CD4-positive, alpha-beta memory T cell (primary cell): ENCODE measurements at regions not wholly inside any gene's neighbourhood (a gene's known extent, or its start where the extent isn't known, plus 50 kb on each side); places are given as distances from the start of the nearest gene placed in this dataset.
A peak's percentile ranks its signal among the peaks of the same experiment; 100 is the strongest.

Experiments
- CTCF ChIA-PET: fragments of 350-600 bp; sonication (Branson Sonifier 250); formaldehyde crosslinking; loops from one replicate; lab custom pipeline; 2021; ENCODE audit warnings: inconsistent platforms; ENCODE audit not compliant: partially characterized antibody; lab: Charles Lee
- POLR2A ChIA-PET: fragments of 350-600 bp; sonication (Branson Sonifier 250); formaldehyde crosslinking; loops from one replicate; lab custom pipeline; 2021; ENCODE audit not compliant: partially characterized antibody; lab: Charles Lee
- DNase-seq, 5 donors: peaks; one replicate each; pipeline versions ENCODE4 v3.0.0 to v3.0.0-alpha.2; 2020 to 2022; ENCODE audit warnings: mixed read lengths in 1 of 5
- H3K27ac ChIP-seq: one replicate; pipeline ENCODE4 v1.7.0; 2013; ENCODE audit warnings: low read depth, low read length
- H3K27me3 ChIP-seq: 2 replicates; pipeline ENCODE4 v1.7.0; 2013; ENCODE audit warnings: mild to moderate bottlenecking, low read length, moderate library complexity; ENCODE audit not compliant: insufficient read depth
- H3K36me3 ChIP-seq: 2 replicates; pipeline ENCODE4 v1.7.0; 2013; ENCODE audit warnings: mild to moderate bottlenecking, low read length, moderate library complexity; ENCODE audit not compliant: insufficient read depth
- H3K4me1 ChIP-seq: 2 replicates; pipeline ENCODE4 v1.7.0; 2013; ENCODE audit warnings: mild to moderate bottlenecking, low read length, moderate library complexity; ENCODE audit not compliant: insufficient read depth
- H3K4me3 ChIP-seq, 2 donors: one replicate each; pipeline ENCODE4 v1.7.0; 2013; ENCODE audit warnings: low read length in 2 of 2, mild to moderate bottlenecking in 1 of 2
- H3K9me3 ChIP-seq, 2 donors: one replicate each; pipeline ENCODE4 v1.7.0; 2013; ENCODE audit warnings: low read length in 2 of 2, control low read depth in 1 of 2; ENCODE audit not compliant: control insufficient read depth in 1 of 2
- H3K27ac Mint-ChIP-seq, 7 donors: one replicate each; pipeline ENCODE4 v1.8.0; 2020 to 2021; ENCODE audit warnings: mixed read lengths in 7 of 7, mild to moderate bottlenecking in 6 of 7, inconsistent platforms in 3 of 7, moderate library complexity in 3 of 7
- H3K27me3 Mint-ChIP-seq, 2 donors: one replicate each; pipeline ENCODE4 v1.8.0; 2020 to 2021; ENCODE audit warnings: mixed read lengths in 2 of 2
- H3K36me3 Mint-ChIP-seq, 2 donors: one replicate each; pipeline ENCODE4 v1.8.0; 2020 to 2021; ENCODE audit warnings: mixed read lengths in 2 of 2, inconsistent platforms in 1 of 2, mild to moderate bottlenecking in 1 of 2
- H3K4me1 Mint-ChIP-seq, 4 donors: one replicate each; pipeline ENCODE4 v1.8.0; 2020 to 2021; ENCODE audit warnings: mixed read lengths in 4 of 4, mild to moderate bottlenecking in 1 of 4
- H3K4me3 Mint-ChIP-seq, 8 donors: one replicate each; pipeline ENCODE4 v1.8.0; 2020 to 2021; ENCODE audit warnings: mixed read lengths in 8 of 8, mild to moderate bottlenecking in 7 of 8, moderate library complexity in 6 of 8, inconsistent platforms in 3 of 8
- H3K9me3 Mint-ChIP-seq, 8 donors: one replicate each; pipeline ENCODE4 v1.8.0; 2020 to 2021; ENCODE audit warnings: mixed read lengths in 8 of 8, mild to moderate bottlenecking in 5 of 8, inconsistent platforms in 3 of 8, moderate library complexity in 1 of 8
- intact Hi-C: fragments of 100-400 bp; cut with micrococcal nuclease; formaldehyde crosslinking; loops from one replicate; pipeline ENCODE4 v1.15.1; 2023

DNA sequence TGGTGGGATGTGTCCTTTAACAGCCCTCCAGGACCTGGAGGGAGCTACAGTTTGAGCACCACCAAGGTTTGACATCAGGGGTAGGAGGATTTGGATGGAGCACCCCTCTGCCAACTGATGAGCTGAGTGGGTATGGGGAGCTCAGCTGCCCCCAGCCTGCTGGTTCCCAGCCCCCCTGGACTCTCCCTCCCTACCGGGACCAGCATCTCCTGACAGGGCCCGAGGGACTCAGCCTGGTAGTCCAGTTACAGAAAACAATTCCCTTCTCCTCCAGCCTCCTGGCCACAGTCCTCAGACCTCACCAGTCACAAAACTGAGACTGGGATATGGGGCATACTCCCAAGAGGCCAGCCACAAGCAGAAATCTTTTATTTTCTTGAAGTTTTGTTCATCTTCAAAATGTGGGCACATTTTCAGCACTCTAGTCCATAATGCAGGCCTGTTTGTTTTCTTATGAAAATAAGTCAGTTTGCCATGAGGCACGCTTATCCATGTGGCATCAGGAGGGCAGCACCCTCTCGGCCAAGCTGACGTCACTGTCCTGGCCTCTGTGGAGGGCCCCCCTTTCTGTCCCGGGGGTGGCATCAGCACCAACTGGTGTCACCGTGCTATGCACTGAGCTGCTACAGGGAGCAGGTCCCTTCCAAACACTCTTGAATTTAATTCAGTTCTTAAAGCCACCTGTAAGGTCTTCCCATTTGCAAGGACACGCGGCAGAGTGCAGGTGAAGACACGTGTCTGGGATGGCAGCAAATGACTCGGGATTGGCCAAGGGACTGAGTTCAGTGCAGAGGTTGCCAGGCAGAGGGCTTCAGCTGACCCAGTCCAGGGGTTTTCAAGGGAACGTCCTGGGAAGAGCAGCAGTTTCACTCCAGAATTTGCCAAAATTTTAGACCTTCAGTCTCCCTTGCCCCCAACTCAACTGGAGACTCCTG lies 187.6 kb downstream of the GADD45G start:
- Histone ChIP-seq H3K9me3 (no peaks in the 10 kb centered on the region), H3K4me3 (no peak overlapping the region), H3K4me1 (no peaks in the 10 kb centered on the region), H3K36me3 (no peaks in the 10 kb centered on the region), H3K27me3 (no peaks in the 10 kb centered on the region), H3K27ac (no peak overlapping the region)
- Mint-ChIP-seq H3K4me3 (no peak overlapping the region), H3K36me3 (no peaks in the 10 kb centered on the region), H3K27me3 (no peaks in the 10 kb centered on the region), H3K9me3 (peaks cover 0 to 1% (median 0%) of the 10 kb centered on the region in 8 donors), H3K4me1 (peaks cover 0 to 4% (median 1%) of the 10 kb centered on the region in 4 donors), H3K27ac (peak overlapping the region in 1 of 7 donors; percentile 53)
- intact Hi-C loops, result no loop called here
- ChIA-PET CTCF (no interaction called here), POLR2A (no interaction called here)
- DNase-seq, result no peak

- H3K4me3 Mint-ChIP-seq, result no peak overlapping the region
- Histone ChIP-seq H3K27ac (no peak overlapping the region), H3K9me3 (no peaks in the 10 kb centered on the region), H3K36me3 (no peaks in the 10 kb centered on the region), H3K4me3 (no peak overlapping the region), H3K4me1 (no peaks in the 10 kb centered on the region), H3K27me3 (no peaks in the 10 kb centered on the region)
- POLR2A ChIA-PET, result no interaction called here
- no peaks in the 10 kb centered on the region for H3K9me3 Mint-ChIP-seq
- CTCF ChIA-PET, result no interaction called here
- no peak for DNase-seq
- no peaks in the 10 kb centered on the region for H3K36me3 Mint-ChIP-seq
- no peak overlapping the region for H3K27ac Mint-ChIP-seq
- H3K27me3 Mint-ChIP-seq, result no peaks in the 10 kb centered on the region
- intact Hi-C loops, result no loop called here
- H3K4me1 Mint-ChIP-seq, result peaks cover 0 to 4% (median 1%) of the 10 kb centered on the region in 4 donors
Observed at GRCh38 chr9:89793124-89793495, 188.3 kb downstream of the GADD45G start.

- no peak overlapping the region for H3K4me3 ChIP-seq
- intact Hi-C loops, result no loop called here
- peaks cover 0 to 4% (median 1%) of the 10 kb centered on the region in 4 donors for H3K4me1 Mint-ChIP-seq
- no peaks in the 10 kb centered on the region for H3K27me3 ChIP-seq
- ChIA-PET POLR2A (no interaction called here), CTCF (no interaction called here)
- no peaks in the 10 kb centered on the region for H3K36me3 ChIP-seq
- no peak overlapping the region for H3K4me3 Mint-ChIP-seq
- no peak overlapping the region for H3K27ac ChIP-seq
- no peaks in the 10 kb centered on the region for H3K9me3 ChIP-seq
- no peaks in the 10 kb centered on the region for H3K27me3 Mint-ChIP-seq
- H3K36me3 Mint-ChIP-seq, result no peaks in the 10 kb centered on the region
- H3K9me3 Mint-ChIP-seq, result no peaks in the 10 kb centered on the region
- no peaks in the 10 kb centered on the region for H3K4me1 ChIP-seq
- no peak for DNase-seq
- no peak overlapping the region for H3K27ac Mint-ChIP-seq
Observed at GRCh38 chr9:89793551-89793950, 188.7 kb downstream of the GADD45G start.

DNA sequence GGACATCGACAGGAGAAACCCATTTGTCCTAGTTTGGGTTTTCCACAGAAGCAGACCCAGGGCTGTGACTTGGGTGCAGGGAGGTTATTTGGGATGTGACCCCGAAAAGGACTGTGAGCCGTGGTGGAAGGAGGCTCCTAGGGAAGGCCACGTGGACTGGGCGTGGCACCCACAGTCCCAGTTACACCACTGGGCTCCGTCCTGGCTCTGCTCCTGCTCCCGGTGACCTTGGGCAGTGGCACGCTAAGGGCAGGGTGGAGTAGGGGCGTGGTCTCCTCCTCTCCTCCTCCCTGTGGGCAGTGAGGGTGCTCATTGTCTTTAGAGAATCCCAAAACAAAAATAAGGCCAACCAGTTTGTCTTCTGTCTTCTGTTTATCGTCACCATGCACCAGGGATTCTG lies 190.1 kb downstream of the GADD45G start:
- H3K4me1 ChIP-seq, result no peaks in the 10 kb centered on the region
- intact Hi-C loops, result no loop called here
- H3K27me3 Mint-ChIP-seq, result no peaks in the 10 kb centered on the region
- no peak overlapping the region for H3K27ac ChIP-seq
- H3K4me1 Mint-ChIP-seq, result peaks cover 0 to 2% (median under 1%) of the 10 kb centered on the region in 4 donors
- H3K36me3 ChIP-seq, result no peaks in the 10 kb centered on the region
- H3K27ac Mint-ChIP-seq, result no peak overlapping the region
- ChIA-PET CTCF (no interaction called here), POLR2A (no interaction called here)
- no peak for DNase-seq
- no peak overlapping the region for H3K4me3 Mint-ChIP-seq
- no peaks in the 10 kb centered on the region for H3K36me3 Mint-ChIP-seq
- H3K4me3 ChIP-seq, result no peak overlapping the region
- H3K9me3 ChIP-seq, result no peaks in the 10 kb centered on the region
- H3K9me3 Mint-ChIP-seq, result no peaks in the 10 kb centered on the region
- no peaks in the 10 kb centered on the region for H3K27me3 ChIP-seq

- Histone ChIP-seq H3K4me3 (no peak overlapping the region), H3K4me1 (no peaks in the 10 kb centered on the region), H3K27me3 (no peaks in the 10 kb centered on the region), H3K36me3 (no peaks in the 10 kb centered on the region), H3K27ac (no peak overlapping the region), H3K9me3 (no peaks in the 10 kb centered on the region)
- Mint-ChIP-seq H3K27me3 (no peaks in the 10 kb centered on the region), H3K4me1 (peaks cover 0 to 2% (median under 1%) of the 10 kb centered on the region in 4 donors), H3K36me3 (no peaks in the 10 kb centered on the region), H3K27ac (peak overlapping the region in 1 of 7 donors; percentile 68), H3K4me3 (no peak overlapping the region), H3K9me3 (no peaks in the 10 kb centered on the region)
- no peak for DNase-seq
- POLR2A ChIA-PET, result no interaction called here
- intact Hi-C loops, result no loop called here
- CTCF ChIA-PET, result no interaction called here
Observed at GRCh38 chr9:89795538-89796195, 190.9 kb downstream of the GADD45G start.

DNA sequence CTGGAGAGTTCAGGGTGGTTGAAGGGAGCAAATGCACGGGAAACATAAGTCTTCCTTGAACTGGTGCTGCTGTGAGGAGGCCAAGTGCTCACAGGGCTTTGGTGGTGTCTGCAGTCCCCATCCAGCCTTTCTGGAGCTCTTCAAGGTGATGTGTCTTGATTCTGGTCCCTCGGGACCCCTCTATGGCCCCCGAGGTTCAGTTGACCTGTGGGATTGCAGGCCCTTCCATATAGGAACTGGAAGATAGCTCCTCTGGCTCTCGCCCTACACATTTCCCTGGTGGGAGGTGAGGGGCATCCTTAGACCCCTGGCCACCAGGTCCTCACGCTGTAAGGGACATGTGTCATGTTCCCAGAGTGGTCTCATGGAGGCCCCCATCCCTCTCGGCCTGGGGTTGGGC lies 191.8 kb downstream of the GADD45G start:
- Histone ChIP-seq H3K4me1 (no peaks in the 10 kb centered on the region), H3K27ac (no peak overlapping the region), H3K9me3 (no peaks in the 10 kb centered on the region), H3K4me3 (no peak overlapping the region), H3K27me3 (no peaks in the 10 kb centered on the region), H3K36me3 (no peaks in the 10 kb centered on the region)
- POLR2A ChIA-PET, result no interaction called here
- peaks cover 0 to 2% (median under 1%) of the 10 kb centered on the region in 4 donors for H3K4me1 Mint-ChIP-seq
- intact Hi-C loops, result no loop called here
- no peaks in the 10 kb centered on the region for H3K27me3 Mint-ChIP-seq
- no peak overlapping the region for H3K4me3 Mint-ChIP-seq
- H3K36me3 Mint-ChIP-seq, result no peaks in the 10 kb centered on the region
- no peaks in the 10 kb centered on the region for H3K9me3 Mint-ChIP-seq
- no peak for DNase-seq
- no peak overlapping the region for H3K27ac Mint-ChIP-seq
- CTCF ChIA-PET, result no interaction called here

DNA sequence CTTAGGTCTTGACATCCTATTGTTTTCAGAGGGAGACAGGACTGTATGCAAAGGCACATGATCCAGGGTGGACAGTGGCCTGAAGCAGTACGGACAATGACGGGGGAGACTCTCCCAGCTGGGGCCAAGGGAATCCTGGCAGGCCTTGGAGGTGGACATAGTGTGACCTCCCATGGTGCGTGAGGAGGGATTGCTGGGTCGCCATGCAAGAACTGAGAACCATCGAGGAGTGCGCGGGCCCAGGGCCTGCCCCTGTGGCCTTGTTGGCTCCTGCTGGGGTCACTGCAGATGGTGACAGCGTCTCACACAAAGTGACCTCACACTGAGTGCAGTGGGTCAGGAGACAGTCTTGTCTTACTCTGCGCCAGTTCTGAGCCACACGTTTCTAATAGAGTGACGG lies 192.4 kb downstream of the GADD45G start:
- no peaks in the 10 kb centered on the region for H3K4me1 ChIP-seq
- no peaks in the 10 kb centered on the region for H3K27me3 ChIP-seq
- no peaks in the 10 kb centered on the region for H3K27me3 Mint-ChIP-seq
- H3K4me1 Mint-ChIP-seq, result peaks cover 0 to 2% (median under 1%) of the 10 kb centered on the region in 4 donors
- no peak overlapping the region for H3K4me3 ChIP-seq
- DNase-seq, result no peak
- no peaks in the 10 kb centered on the region for H3K36me3 ChIP-seq
- no peaks in the 10 kb centered on the region for H3K9me3 Mint-ChIP-seq
- no peak overlapping the region for H3K4me3 Mint-ChIP-seq
- intact Hi-C loops, result no loop called here
- no peak overlapping the region for H3K27ac ChIP-seq
- no peaks in the 10 kb centered on the region for H3K36me3 Mint-ChIP-seq
- no peaks in the 10 kb centered on the region for H3K9me3 ChIP-seq
- ChIA-PET POLR2A (no interaction called here), CTCF (no interaction called here)
- H3K27ac Mint-ChIP-seq, result no peak overlapping the region
